ENCODE measurements at regions not wholly inside any gene's neighbourhood (a gene's known extent, or its start where the extent isn't known, plus 50 kb on each side); places are given as distances from the start of the nearest gene placed in this dataset.
"Not testable (repeated sequence)": the region's sequence is repeated elsewhere in the genome, so short reads cannot be mapped to it uniquely, and the experiment has no call there.

GRCh38 chr21:13303763-13304162, 305.8 kb upstream of the POTED start:
- H3K36me3 Mint-ChIP-seq (ENCODE audit: low read depth); H3K27me3 Mint-ChIP-seq; H3K9me3 ChIP-seq (ENCODE audit: control insufficient read depth, low read length, poor library complexity, severe bottlenecking); H3K4me1 Mint-ChIP-seq; H3K27ac Mint-ChIP-seq; DNase-seq; ATAC-seq; H3K4me3 Mint-ChIP-seq: not testable (repeated sequence)

- not testable (repeated sequence) for ATAC-seq; DNase-seq; H3K4me3 Mint-ChIP-seq; H3K27ac Mint-ChIP-seq; H3K36me3 Mint-ChIP-seq (ENCODE audit: low read depth); H3K9me3 ChIP-seq (ENCODE audit: control insufficient read depth, low read length, poor library complexity, severe bottlenecking); H3K4me1 Mint-ChIP-seq; H3K27me3 Mint-ChIP-seq
These were observed 304.7 kb upstream of the POTED start for GRCh38 chr21:13304901-13305300.

- H3K4me3 Mint-ChIP-seq; H3K9me3 ChIP-seq (ENCODE audit: control insufficient read depth, low read length, poor library complexity, severe bottlenecking); H3K27ac Mint-ChIP-seq; H3K4me1 Mint-ChIP-seq; ATAC-seq; H3K36me3 Mint-ChIP-seq (ENCODE audit: low read depth); DNase-seq; H3K27me3 Mint-ChIP-seq: not testable (repeated sequence)
These were observed 299.5 kb upstream of the POTED start for GRCh38 chr21:13310120-13310519.

GRCh38 chr21:13310570-13311524, 298.7 kb upstream of the POTED start:
- H3K36me3 Mint-ChIP-seq (ENCODE audit: low read depth); DNase-seq; H3K27ac Mint-ChIP-seq; H3K9me3 ChIP-seq (ENCODE audit: control insufficient read depth, low read length, poor library complexity, severe bottlenecking); H3K4me1 Mint-ChIP-seq; H3K27me3 Mint-ChIP-seq: not testable (repeated sequence)
- ATAC-seq, result peak; percentile 33
- peak overlapping the region; percentile 8 for H3K4me3 Mint-ChIP-seq

- DNase-seq; H3K4me3 Mint-ChIP-seq; H3K36me3 Mint-ChIP-seq (ENCODE audit: low read depth); H3K4me1 Mint-ChIP-seq; H3K27ac Mint-ChIP-seq; H3K27me3 Mint-ChIP-seq; H3K9me3 ChIP-seq (ENCODE audit: control insufficient read depth, low read length, poor library complexity, severe bottlenecking); ATAC-seq: not testable (repeated sequence)
These were observed 290.9 kb upstream of the POTED start for GRCh38 chr21:13318718-13319117.

- H3K27ac Mint-ChIP-seq; H3K36me3 Mint-ChIP-seq (ENCODE audit: low read depth); DNase-seq; H3K4me1 Mint-ChIP-seq; H3K9me3 ChIP-seq (ENCODE audit: control insufficient read depth, low read length, poor library complexity, severe bottlenecking); ATAC-seq; H3K4me3 Mint-ChIP-seq; H3K27me3 Mint-ChIP-seq: not testable (repeated sequence)
These were observed 287.7 kb upstream of the POTED start for GRCh38 chr21:13321919-13322318.

GRCh38 chr21:13340670-13341234, 268.8 kb upstream of the POTED start:
- H3K27ac Mint-ChIP-seq; H3K36me3 Mint-ChIP-seq (ENCODE audit: low read depth); ATAC-seq; DNase-seq; H3K4me1 Mint-ChIP-seq; H3K27me3 Mint-ChIP-seq; H3K4me3 Mint-ChIP-seq; H3K9me3 ChIP-seq (ENCODE audit: control insufficient read depth, low read length, poor library complexity, severe bottlenecking): not testable (repeated sequence)

- H3K4me1 Mint-ChIP-seq; H3K4me3 Mint-ChIP-seq; DNase-seq; H3K27ac Mint-ChIP-seq; H3K9me3 ChIP-seq (ENCODE audit: control insufficient read depth, low read length, poor library complexity, severe bottlenecking); H3K36me3 Mint-ChIP-seq (ENCODE audit: low read depth); H3K27me3 Mint-ChIP-seq; ATAC-seq: not testable (repeated sequence)
These were observed 258.1 kb upstream of the POTED start for GRCh38 chr21:13351521-13351920.

GRCh38 chr21:13360175-13360574, 249.4 kb upstream of the POTED start:
- not testable (repeated sequence) for DNase-seq; ATAC-seq; H3K36me3 Mint-ChIP-seq (ENCODE audit: low read depth); H3K9me3 ChIP-seq (ENCODE audit: control insufficient read depth, low read length, poor library complexity, severe bottlenecking); H3K27ac Mint-ChIP-seq; H3K4me1 Mint-ChIP-seq; H3K27me3 Mint-ChIP-seq; H3K4me3 Mint-ChIP-seq

- Mint-ChIP-seq H3K27ac (no peak overlapping the region), H3K4me1 (no peaks in the 10 kb centered on the region), H3K27me3 (no peaks in the 10 kb centered on the region), H3K36me3 (ENCODE audit: low read depth) (no peaks in the 10 kb centered on the region), H3K4me3 (no peak overlapping the region)
- no peak for DNase-seq
- ATAC-seq, result no peak
- H3K9me3 ChIP-seq (ENCODE audit: control insufficient read depth, low read length, poor library complexity, severe bottlenecking), result no peaks in the 10 kb centered on the region
These were observed 241.4 kb upstream of the POTED start for GRCh38 chr21:13368200-13368599.

- not testable (repeated sequence) for H3K36me3 Mint-ChIP-seq (ENCODE audit: low read depth); H3K9me3 ChIP-seq (ENCODE audit: control insufficient read depth, low read length, poor library complexity, severe bottlenecking); H3K4me1 Mint-ChIP-seq; H3K27ac Mint-ChIP-seq; ATAC-seq; H3K27me3 Mint-ChIP-seq; H3K4me3 Mint-ChIP-seq; DNase-seq
These were observed 236.9 kb upstream of the POTED start for GRCh38 chr21:13372721-13373120.

- not testable (repeated sequence) for H3K4me3 Mint-ChIP-seq; H3K36me3 Mint-ChIP-seq (ENCODE audit: low read depth); DNase-seq; H3K27ac Mint-ChIP-seq; H3K9me3 ChIP-seq (ENCODE audit: control insufficient read depth, low read length, poor library complexity, severe bottlenecking); H3K27me3 Mint-ChIP-seq; H3K4me1 Mint-ChIP-seq; ATAC-seq
These were observed 230.6 kb upstream of the POTED start for GRCh38 chr21:13378943-13379342.

GRCh38 chr21:13379566-13379965, 230.0 kb upstream of the POTED start:
- not testable (repeated sequence) for H3K4me1 Mint-ChIP-seq; H3K27ac Mint-ChIP-seq; ATAC-seq; H3K27me3 Mint-ChIP-seq; H3K4me3 Mint-ChIP-seq; H3K9me3 ChIP-seq (ENCODE audit: control insufficient read depth, low read length, poor library complexity, severe bottlenecking); H3K36me3 Mint-ChIP-seq (ENCODE audit: low read depth); DNase-seq

- not testable (repeated sequence) for H3K4me3 Mint-ChIP-seq; DNase-seq; H3K27me3 Mint-ChIP-seq; H3K27ac Mint-ChIP-seq; ATAC-seq; H3K4me1 Mint-ChIP-seq; H3K9me3 ChIP-seq (ENCODE audit: control insufficient read depth, low read length, poor library complexity, severe bottlenecking); H3K36me3 Mint-ChIP-seq (ENCODE audit: low read depth)
These were observed 229.0 kb upstream of the POTED start for GRCh38 chr21:13380561-13380960.

All from T-helper 17 cell (primary cell).